Testis (tissue), 2 donors: ENCODE measurements at regions not wholly inside any gene's neighbourhood (a gene's known extent, or its start where the extent isn't known, plus 50 kb on each side); places are given as distances from the start of the nearest gene placed in this dataset.

ENCODE experiments used
- DNase-seq: peaks from one replicate; pipeline ENCODE4 v3.0.0-alpha.2; 2019
- H3K27ac ChIP-seq, 2 donors: fragments of 200-600 bp; sonication (generic); one replicate each; pipeline ENCODE4 v1.5.1; 2019
- H3K27me3 ChIP-seq: fragments of 200-600 bp; sonication (generic); one replicate; pipeline ENCODE4 v1.5.1; 2019
- H3K36me3 ChIP-seq: fragments of 200-600 bp; sonication (generic); one replicate; pipeline ENCODE4 v1.5.1; 2017; ENCODE audit warnings: low read depth; ENCODE audit errors: missing control alignments
- H3K4me1 ChIP-seq: fragments of 200-600 bp; sonication (generic); one replicate; pipeline ENCODE4 v1.5.1; 2019
- H3K4me3 ChIP-seq, 2 donors: fragments of 200-600 bp; sonication (generic); one replicate each; pipeline ENCODE4 v1.5.1; 2017 to 2019
- H3K9me3 ChIP-seq: fragments of 200-600 bp; sonication (generic); one replicate; pipeline ENCODE4 v1.5.1; 2017
- CTCF ChIP-seq, 3 experiments: fragments of 450-650 bp in 2 of 3; fragments of 200-600 bp in 1 of 3; sonication (generic) in 1 of 3; IDR thresholded peaks; one replicate each; pipeline ENCODE4 v1.5.1; 2016 to 2019; ENCODE audit warnings: antibody characterized with exemption in 3 of 3, mild to moderate bottlenecking in 2 of 3, moderate library complexity in 1 of 3
- POLR2A ChIP-seq: fragments of 450-650 bp; IDR thresholded peaks from one replicate; pipeline ENCODE4 v1.6.1; 2017; ENCODE audit warnings: antibody characterized with exemption, mild to moderate bottlenecking, moderate library complexity
- WGBS, 2 donors: methylation state at CpG; one replicate each; pipeline ENCODE4 v1.1.5; 2018; 5-methylcytosine and 5-hydroxymethylcytosine counted together
- intact Hi-C: fragments of 100-400 bp; cut with DNase I; formaldehyde crosslinking; loops from one replicate; pipeline ENCODE4 v1.15.1; 2023; ENCODE audit warnings: low total_unique reads
- small RNA-seq, 2 donors: library from RNA; depleted of rRNA; stranded (forward); fragments of <200 nt; gene quantifications; one replicate each; pipeline ENCODE3, GENCODE V24; 2016

GRCh38 chr1:244918421-244919319 lies 54.3 kb upstream of the HNRNPU start:
- Histone ChIP-seq H3K4me3 (peak overlapping the region; percentile 50 to 64), H3K9me3 (no peaks in the 10 kb centered on the region), H3K27me3 (no peaks in the 10 kb centered on the region), H3K36me3 (no peaks in the 10 kb centered on the region), H3K27ac (no peak overlapping the region), H3K4me1 (peaks cover 5% of the 10 kb centered on the region)
- DNase-seq, result peak; percentile 67
- TF ChIP-seq POLR2A (no peak), CTCF (IDR thresholded peaks at IDR 0.05) (no peak)
- intact Hi-C loops, result no loop called here
- 3 to 6% methylated on average over 45 to 59 of the region's 62 CpGs for WGBS, 2 donors

GRCh38 chr1:244917073-244917670 lies 52.8 kb upstream of the HNRNPU start:
- 62 to 73% methylated on average over 14 of the region's 14 CpGs for WGBS, 2 donors
- H3K4me1 ChIP-seq, result peaks cover 5% of the 10 kb centered on the region
- H3K36me3 ChIP-seq, result no peaks in the 10 kb centered on the region
- no peaks in the 10 kb centered on the region for H3K27me3 ChIP-seq
- intact Hi-C loops, result no loop called here
- H3K4me3 ChIP-seq, result no peak overlapping the region
- DNase-seq, result no peak
- no peak for TF ChIP-seq CTCF (IDR thresholded peaks at IDR 0.05)
- TF ChIP-seq POLR2A, result no peak
- H3K27ac ChIP-seq, result no peak overlapping the region
- no peaks in the 10 kb centered on the region for H3K9me3 ChIP-seq

GRCh38 chr1:244915736-244916135 lies 51.4 kb upstream of the HNRNPU start:
- Histone ChIP-seq H3K27ac (no peak overlapping the region), H3K36me3 (no peaks in the 10 kb centered on the region), H3K4me3 (no peak overlapping the region), H3K27me3 (no peaks in the 10 kb centered on the region), H3K9me3 (no peaks in the 10 kb centered on the region), H3K4me1 (peaks cover 5% of the 10 kb centered on the region)
- DNase-seq, result no peak
- WGBS, 2 donors, result 81 to 87% methylated on average over 7 of the region's 7 CpGs
- intact Hi-C loops, result no loop called here
- TF ChIP-seq CTCF (IDR thresholded peaks at IDR 0.05) (no peak), POLR2A (no peak)

- Histone ChIP-seq H3K9me3 (no peaks in the 10 kb centered on the region), H3K27me3 (no peaks in the 10 kb centered on the region), H3K4me1 (peaks cover 5% of the 10 kb centered on the region), H3K36me3 (no peaks in the 10 kb centered on the region), H3K4me3 (no peak overlapping the region), H3K27ac (no peak overlapping the region)
- 91 to 95% methylated on average over 4 of the region's 4 CpGs for WGBS, 2 donors
- intact Hi-C loops, result no loop called here
- TF ChIP-seq POLR2A (no peak), CTCF (IDR thresholded peaks at IDR 0.05) (no peak)
- DNase-seq, result no peak
Observed at GRCh38 chr1:244914761-244915160, 50.4 kb upstream of the HNRNPU start.

Small RNAs in the stretch of these regions (small RNA-seq; reads per million reads assigned to genes)
- gene RNU6-1089P (0 reads per million in 2 donors), gene RNU6-947P (0 reads per million in 2 donors), gene RNU6-999P (0 reads per million in 2 donors)
